Gastrocnemius medialis (tissue), 4 donors: ENCODE measurements at regions not wholly inside any gene's neighbourhood (a gene's known extent, or its start where the extent isn't known, plus 50 kb on each side); places are given as distances from the start of the nearest gene placed in this dataset.

Experiments
- POLR2A ChIP-seq, 2 donors: fragments of 450-650 bp; IDR thresholded peaks; one replicate each; pipeline ENCODE4 v1.6.1; 2017; ENCODE audit warnings: antibody characterized with exemption in 2 of 2, mild to moderate bottlenecking in 2 of 2, moderate library complexity in 2 of 2
- TF ChIP-seq, protein P1 (sequence below), 5 experiments: fragments of 450-650 bp in 3 of 5; fragments of 200-600 bp in 2 of 5; sonication (generic) in 2 of 5; IDR thresholded peaks in 4 of 5; conservative IDR thresholded peaks in 1 of 5; 1 replicate in 4 of 5; 2 replicates in 1 of 5; pipeline ENCODE4 v1.5.1; 2016 to 2019; ENCODE audit warnings: antibody characterized with exemption in 5 of 5, mild to moderate bottlenecking in 3 of 5, moderate library complexity in 3 of 5

DNA sequence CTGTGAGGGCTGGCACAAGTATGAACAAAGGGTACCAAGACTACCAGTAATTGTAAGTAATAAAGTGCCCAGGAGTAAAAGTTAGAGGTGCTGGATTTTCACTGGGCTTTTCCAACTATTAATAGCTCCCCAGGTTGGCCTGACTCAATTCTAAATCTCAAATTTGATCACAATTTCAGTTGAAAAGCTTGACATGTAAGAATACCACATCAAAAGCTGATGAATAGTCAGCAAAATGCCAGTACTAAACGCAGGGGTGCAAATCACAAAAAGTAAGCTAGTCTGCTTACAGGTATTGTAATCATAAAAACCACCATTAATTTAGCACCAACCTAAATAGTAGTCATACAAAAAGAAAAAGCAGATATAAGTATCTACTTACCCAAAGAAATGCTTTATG, 917.5 kb downstream of the NLGN4Y start:
- TF ChIP-seq, protein P1, sequence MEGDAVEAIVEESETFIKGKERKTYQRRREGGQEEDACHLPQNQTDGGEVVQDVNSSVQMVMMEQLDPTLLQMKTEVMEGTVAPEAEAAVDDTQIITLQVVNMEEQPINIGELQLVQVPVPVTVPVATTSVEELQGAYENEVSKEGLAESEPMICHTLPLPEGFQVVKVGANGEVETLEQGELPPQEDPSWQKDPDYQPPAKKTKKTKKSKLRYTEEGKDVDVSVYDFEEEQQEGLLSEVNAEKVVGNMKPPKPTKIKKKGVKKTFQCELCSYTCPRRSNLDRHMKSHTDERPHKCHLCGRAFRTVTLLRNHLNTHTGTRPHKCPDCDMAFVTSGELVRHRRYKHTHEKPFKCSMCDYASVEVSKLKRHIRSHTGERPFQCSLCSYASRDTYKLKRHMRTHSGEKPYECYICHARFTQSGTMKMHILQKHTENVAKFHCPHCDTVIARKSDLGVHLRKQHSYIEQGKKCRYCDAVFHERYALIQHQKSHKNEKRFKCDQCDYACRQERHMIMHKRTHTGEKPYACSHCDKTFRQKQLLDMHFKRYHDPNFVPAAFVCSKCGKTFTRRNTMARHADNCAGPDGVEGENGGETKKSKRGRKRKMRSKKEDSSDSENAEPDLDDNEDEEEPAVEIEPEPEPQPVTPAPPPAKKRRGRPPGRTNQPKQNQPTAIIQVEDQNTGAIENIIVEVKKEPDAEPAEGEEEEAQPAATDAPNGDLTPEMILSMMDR (IDR thresholded peaks at IDR 0.05 in 4 of 5, conservative IDR thresholded peaks at IDR 0.05 in 1 of 5): no peak
- no peak for TF ChIP-seq POLR2A (IDR thresholded peaks at IDR 0.05)
